Activated CD4-positive, alpha-beta T cell treated with anti-CD3 and anti-CD28 coated beads, Interleukin-2, Interleukin-6, amounts not matched to agents 100 ng/mL and 50 ng/mL, durations not matched to agents 16 hours and 8 hours (primary cell): ENCODE measurements at regions not wholly inside any gene's neighbourhood (a gene's known extent, or its start where the extent isn't known, plus 50 kb on each side); places are given as distances from the start of the nearest gene placed in this dataset.
"Not testable (repeated sequence)": the region's sequence is repeated elsewhere in the genome, so short reads cannot be mapped to it uniquely, and the experiment has no call there.

Experiments
- DNase-seq: peaks from one replicate; pipeline ENCODE4 v3.0.0-alpha.2; 2020

- DNase-seq: no peak
These were observed 160.4 kb downstream of the UACA start for GRCh38 chr15:70602834-70603560.

DNA sequence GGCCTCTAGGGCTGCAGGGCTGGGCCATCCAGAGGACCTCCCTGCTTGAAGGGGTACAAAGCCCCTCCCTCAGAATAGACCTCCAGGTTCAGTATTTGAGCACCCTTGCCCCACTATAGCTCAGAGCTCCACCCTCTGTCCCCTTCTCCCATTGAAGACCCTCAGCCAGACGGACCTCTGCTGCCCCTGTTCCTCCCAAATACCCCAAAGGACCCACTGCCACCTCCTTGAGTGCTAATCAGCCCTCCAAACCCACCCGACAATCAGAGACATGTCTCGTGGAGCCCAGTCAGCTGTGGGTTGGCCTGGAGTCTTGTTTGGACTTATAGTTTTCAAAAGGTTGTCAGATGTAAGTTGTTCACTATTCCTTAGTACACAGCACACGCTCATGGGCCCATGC is 161.1 kb downstream of the UACA start:
- DNase-seq: no peak

DNA sequence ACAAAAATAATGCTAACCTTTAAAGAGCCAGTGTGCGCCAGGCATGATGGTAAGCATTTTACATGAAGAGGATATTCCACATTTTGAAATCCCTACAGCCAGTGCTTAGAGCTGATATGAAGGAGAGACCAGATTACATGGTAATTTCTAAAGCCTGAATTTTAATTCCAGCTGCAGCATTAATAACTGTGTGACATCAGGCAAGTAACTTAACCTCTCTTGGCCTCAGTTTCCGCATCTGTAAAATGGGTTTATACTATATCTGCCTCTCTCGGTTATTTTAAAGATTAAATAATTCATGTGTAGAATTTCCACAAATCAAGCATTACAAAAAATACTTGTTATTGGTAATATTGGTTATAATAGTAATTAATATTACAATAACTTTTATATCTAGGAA is 165.4 kb downstream of the UACA start:
- DNase-seq: no peak

GRCh38 chr15:70597056-70597603 is 166.2 kb downstream of the UACA start:
- DNase-seq: no peak

- peak; percentile 51 for DNase-seq
These were observed 166.9 kb downstream of the UACA start for GRCh38 chr15:70596354-70597055.

- no peak for DNase-seq
These were observed 169.6 kb downstream of the UACA start for GRCh38 chr15:70593795-70594194.

DNA sequence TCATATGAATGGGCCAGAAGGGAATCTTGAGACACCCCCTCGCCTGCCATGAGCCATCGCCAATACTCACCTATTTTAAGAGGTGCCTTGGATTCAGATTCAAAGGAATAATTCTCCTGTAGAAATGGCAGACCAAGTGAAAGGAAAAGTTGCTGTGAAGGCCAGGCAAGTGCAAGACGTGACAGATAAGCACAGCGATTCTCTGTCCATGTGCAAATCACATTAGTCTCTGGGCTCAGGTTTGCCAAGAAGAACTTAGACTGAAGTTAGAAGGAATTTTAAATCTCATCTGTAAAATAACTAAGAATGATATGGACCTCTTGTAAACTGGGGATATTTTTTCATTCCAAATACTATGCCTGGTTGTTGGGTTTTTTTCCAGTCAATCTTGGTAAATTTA is 173.6 kb downstream of the UACA start:
- no peak for DNase-seq

- DNase-seq: peak; percentile 23
These were observed 174.1 kb downstream of the UACA start for GRCh38 chr15:70589221-70589620.

DNA sequence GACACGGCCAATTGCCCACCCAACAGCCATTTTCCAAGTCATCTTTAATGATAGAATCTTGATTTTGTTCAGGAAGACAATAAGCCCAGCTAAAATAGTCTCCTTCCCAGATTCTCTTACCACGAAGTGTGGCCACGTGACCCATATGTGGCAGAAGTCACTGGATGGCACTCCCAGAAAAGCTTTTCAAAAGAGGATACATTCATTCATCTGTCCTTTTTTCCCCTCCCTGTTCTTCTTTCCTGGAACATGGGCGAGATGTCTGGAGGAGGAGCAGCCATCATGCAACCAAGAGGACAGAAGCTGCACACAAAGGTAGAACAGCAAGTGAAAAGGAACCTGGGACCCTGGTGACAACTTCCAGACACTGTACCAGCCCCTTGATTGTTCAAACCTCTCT is 174.7 kb downstream of the UACA start:
- no peak for DNase-seq

DNA sequence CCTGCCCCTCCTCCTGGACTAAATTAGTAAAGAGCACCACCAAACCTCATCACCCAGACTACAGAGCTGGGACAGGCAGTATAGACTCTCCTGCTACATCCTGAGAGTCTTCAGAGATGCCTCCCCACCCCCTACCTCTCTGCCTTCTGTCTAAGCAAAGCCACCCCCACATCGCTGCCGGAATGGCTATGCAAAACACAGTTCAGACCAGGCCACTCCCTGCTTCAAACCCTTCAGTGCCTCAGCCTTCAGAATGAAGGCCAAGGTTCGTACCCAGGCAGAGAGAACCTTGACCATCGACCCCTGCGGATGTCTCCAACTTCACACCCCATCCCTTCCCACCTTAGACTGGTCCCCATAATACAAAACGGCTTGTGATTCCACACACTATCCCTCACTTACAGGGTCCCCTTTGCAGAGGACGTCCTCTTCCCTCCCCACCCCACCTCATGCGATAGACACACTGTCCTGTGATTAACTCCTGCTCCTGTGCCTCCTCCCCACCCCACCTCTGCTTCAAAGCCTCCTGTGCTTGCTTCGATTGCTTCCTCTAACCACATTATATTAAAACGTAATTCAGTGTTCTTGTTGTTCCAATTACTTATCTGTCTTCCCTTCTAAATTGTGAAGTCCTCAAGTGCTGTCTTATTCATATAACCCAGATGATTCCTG is 175.3 kb downstream of the UACA start:
- no peak for DNase-seq

DNA sequence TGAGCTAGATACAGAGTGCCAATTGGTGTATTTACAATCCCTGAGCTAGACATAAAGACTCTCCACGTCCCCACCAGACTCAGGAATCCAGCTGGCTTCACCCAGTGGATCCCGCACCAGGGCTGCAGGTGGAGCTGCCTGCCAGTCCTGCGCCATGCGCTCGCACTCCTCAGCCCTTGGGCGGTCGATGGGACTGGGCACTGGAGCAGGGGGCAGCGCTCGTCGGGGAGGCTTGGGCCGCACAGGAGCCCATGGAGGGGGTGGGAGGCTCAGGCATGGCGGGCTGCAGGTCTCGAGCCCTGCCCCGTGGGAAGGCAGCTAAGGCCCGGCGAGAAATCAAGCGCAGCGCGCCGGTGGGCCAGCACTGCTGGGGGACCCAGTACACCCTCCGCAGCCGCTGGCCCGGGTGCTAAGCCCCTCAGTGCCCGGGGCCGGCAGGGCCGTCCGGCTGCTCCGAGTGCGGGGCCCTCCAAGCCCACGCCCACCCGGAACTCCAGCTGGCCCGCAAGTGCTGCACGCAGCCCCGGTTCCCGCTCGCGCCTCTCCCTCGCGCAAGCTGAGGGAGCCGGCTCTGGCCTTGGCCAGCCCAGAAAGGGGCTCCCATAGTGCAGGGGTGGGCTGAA is 176.2 kb downstream of the UACA start:
- not testable (repeated sequence) for DNase-seq

DNA sequence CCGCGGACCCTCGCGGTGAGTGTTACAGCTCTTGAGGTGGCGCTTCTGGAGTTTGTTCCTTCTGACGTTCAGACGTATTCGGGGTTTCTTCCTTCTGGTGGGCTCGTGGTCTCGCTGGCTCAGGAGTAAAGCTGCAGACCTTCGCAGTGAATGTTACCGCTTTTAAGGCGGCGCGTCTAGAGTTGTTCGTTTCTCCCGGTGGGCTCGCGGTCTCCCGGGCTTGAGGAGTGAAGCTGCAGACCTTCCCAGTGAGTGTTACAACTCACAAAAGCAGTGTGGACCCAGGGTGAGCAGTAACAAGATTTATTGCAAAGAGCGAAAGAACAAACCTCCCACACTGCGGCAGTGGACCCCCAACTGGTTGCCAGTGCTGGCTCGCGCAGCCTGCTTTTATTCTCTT is 177.1 kb downstream of the UACA start:
- no peak for DNase-seq

DNA sequence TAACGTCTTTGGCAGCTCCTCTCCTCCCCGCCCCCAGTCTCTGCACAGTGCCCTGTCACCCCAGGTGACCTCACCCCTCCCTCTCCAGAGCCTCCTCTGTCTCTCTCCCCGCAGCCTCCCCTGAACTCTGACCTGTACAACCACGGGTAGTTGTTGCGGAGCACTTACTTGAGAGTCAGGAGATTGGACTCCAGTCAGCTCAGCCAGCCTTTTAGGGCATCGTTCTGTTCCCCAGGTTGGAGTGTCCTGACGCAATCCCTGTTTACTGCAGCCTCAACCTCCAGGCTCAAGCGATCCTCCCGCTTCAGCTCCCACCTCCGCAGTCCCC is 177.7 kb downstream of the UACA start:
- DNase-seq: no peak

- peak; percentile 16 for DNase-seq
These were observed 178.3 kb downstream of the UACA start for GRCh38 chr15:70584838-70585706.

DNA sequence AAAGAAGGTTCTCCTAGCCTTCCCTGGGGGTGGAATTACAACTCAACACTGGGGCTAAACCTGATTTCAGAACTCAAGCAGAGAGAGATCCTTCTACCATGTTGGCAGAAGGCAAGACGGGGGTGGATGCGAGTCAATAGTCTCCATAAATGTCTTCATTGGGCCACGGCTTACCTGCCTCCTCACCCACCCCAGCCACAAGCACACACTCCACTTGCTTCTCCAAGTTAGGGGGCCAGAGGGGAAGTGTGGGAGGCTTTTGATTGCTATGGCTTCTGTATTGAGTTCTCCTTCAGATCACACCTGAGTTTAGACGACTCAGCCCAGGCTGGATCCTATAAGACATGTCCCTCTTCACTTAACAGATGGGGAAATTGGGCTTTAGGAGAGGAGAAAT is 178.9 kb downstream of the UACA start:
- no peak for DNase-seq

GRCh38 chr15:70583006-70583405 is 180.4 kb downstream of the UACA start:
- DNase-seq: no peak

DNA sequence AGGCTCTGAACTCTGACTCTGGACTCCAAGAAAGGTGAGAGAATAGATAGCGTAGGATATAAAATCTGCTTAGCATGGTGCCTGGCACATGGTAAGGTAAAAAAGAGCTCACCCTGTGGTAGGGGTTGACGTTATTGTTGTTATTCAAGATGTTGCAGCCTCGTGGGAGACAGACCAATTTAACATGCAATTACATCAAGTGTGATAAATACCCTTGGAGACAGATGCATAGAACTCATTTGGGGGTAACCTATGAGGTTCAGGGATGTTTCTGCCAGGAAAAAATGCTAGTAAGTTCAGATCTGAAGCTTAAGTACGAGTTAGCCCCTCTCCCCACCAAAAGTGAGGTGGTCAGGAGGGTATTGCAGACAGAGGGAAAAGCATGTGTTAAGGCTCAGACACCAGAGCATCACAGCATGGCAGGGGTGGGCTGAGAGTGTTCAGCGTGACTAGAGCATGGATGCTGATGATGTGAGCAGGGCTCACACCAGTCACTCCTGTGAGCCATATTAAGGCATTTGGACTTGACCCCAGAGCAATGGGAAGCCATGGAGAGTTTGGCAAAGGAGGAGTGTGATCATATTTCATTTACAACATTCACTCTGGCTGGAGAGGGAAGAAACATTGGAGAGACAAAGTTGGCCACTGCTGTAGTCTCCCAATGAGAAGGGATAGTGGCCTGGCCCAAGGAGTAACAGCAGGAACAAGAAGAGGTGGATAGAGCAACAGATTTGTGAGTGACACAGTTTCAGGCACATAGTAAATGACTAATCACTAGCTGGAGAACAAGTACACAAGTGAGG is 181.0 kb downstream of the UACA start:
- DNase-seq: no peak

GRCh38 chr15:70580958-70581357 is 182.4 kb downstream of the UACA start:
- DNase-seq: no peak

GRCh38 chr15:70580286-70580685 is 183.1 kb downstream of the UACA start:
- no peak for DNase-seq

DNA sequence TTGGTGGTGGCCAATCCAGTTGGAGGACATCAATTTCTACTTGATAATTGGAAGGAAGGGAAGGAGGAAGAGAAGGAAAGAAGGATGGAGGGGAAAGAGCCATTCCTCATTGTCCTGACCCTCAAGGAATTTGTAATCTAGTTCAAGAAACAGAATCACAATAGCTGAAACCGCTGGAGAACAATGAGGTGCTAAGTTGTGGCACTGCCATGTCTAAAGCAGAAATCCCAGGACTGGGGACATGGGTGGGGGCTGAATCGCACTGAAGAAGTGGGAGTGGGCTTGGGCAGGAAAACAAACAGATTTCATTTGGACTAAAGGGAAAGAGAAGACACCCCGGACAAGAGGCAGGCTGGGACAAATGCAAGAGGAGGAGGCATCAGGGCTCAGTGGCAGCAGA is 183.6 kb downstream of the UACA start:
- no peak for DNase-seq

DNA sequence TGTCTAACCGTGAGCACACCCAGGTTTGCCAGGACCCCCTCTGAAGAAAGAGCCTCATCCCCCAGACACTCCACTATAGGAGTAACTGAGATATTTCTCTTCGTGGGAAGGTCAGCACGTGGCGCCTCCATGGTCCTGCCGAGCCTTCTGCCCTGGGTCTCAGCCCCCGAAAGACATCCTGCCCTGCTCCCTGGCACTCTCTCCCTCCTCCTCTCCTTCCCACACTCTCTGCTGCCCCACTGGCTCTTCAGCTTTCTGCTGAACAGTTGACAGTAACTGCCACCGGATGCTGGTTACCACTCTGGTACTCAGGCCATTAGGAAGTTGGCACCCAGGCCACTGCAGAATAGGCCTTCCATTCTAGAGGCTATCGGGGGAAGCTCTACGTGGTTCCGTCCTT is 185.2 kb downstream of the UACA start:
- no peak for DNase-seq

- DNase-seq: no peak
These were observed 186.7 kb downstream of the UACA start for GRCh38 chr15:70576696-70577095.
